ENCODE measurements at regions not wholly inside any gene's neighbourhood (a gene's known extent, or its start where the extent isn't known, plus 50 kb on each side); places are given as distances from the start of the nearest gene placed in this dataset.

- Histone ChIP-seq H3K4me3 (ENCODE audit: low read depth in 2 of 2, low read length in 2 of 2) (no peak overlapping the region), H3K4me1 (ENCODE audit: control insufficient read depth, insufficient read depth, low read length) (no peaks in the 10 kb centered on the region), H3K27me3 (ENCODE audit: control insufficient read depth, insufficient read depth, low read length) (no peaks in the 10 kb centered on the region), H3K27ac (ENCODE audit: low read length) (no peak overlapping the region), H3K36me3 (ENCODE audit: control insufficient read depth, insufficient read depth, low read length) (no peaks in the 10 kb centered on the region), H3K9me3 (ENCODE audit: control insufficient read depth, insufficient read depth, low read depth, low read length) (no peaks in the 10 kb centered on the region)
- ATAC-seq (no peak), DNase-seq (ENCODE audit: low read depth, low spot score) (no peak)
- no TSS peak for BruUV-seq (replicated peaks)
- CTCF ChIA-PET = no interaction called here
- in situ Hi-C loops (cut with HindIII; ENCODE audit: low pct_unique_long_range_greater_than_20kb, low sequenced_read_pairs) (no loop called here), intact Hi-C loops (cut with micrococcal nuclease; ENCODE audit: unreplicated experiment) (no loop called here)
- POLR2A ChIA-PET = no interaction called here
- TF ChIP-seq REST (IDR thresholded peaks at IDR 0.05; ENCODE audit: insufficient read depth in 1 of 2, low read depth in 2 of 2, low read length in 1 of 2) = no peak
- TF ChIP-seq SIN3A (IDR thresholded peaks at IDR 0.05; ENCODE audit: borderline replicate concordance, insufficient read depth, low read depth, low read length) = no peak
- TF ChIP-seq TCF7L2 (IDR thresholded peaks at IDR 0.05; ENCODE audit: low read depth, low read length) = no peak
- no peak for TF ChIP-seq CTCF (IDR thresholded peaks at IDR 0.05)
- TF ChIP-seq POLR2AphosphoS5 (IDR thresholded peaks at IDR 0.05; ENCODE audit: low read depth, low read length) = no peak
Observed at GRCh38 chr1:192022827-192023226, 135.4 kb upstream of the RGS18 start.

- TF ChIP-seq TCF7L2 (IDR thresholded peaks at IDR 0.05; ENCODE audit: low read depth, low read length) (no peak), REST (IDR thresholded peaks at IDR 0.05; ENCODE audit: insufficient read depth in 1 of 2, low read depth in 2 of 2, low read length in 1 of 2) (no peak), CTCF (IDR thresholded peaks at IDR 0.05) (no peak), SIN3A (IDR thresholded peaks at IDR 0.05; ENCODE audit: borderline replicate concordance, insufficient read depth, low read depth, low read length) (no peak), POLR2AphosphoS5 (IDR thresholded peaks at IDR 0.05; ENCODE audit: low read depth, low read length) (no peak)
- ATAC-seq = no peak
Observed at GRCh38 chr1:192024881-192025280, 133.4 kb upstream of the RGS18 start.

More at GRCh38 chr1:192024881-192025280, 133.4 kb upstream of the RGS18 start:
- H3K9me3 ChIP-seq (ENCODE audit: control insufficient read depth, insufficient read depth, low read depth, low read length) = no peaks in the 10 kb centered on the region
- no peak overlapping the region for H3K27ac ChIP-seq (ENCODE audit: low read length)
- ChIA-PET POLR2A (no interaction called here), CTCF (no interaction called here)
- intact Hi-C loops (cut with micrococcal nuclease; ENCODE audit: unreplicated experiment) (no loop called here), in situ Hi-C loops (cut with HindIII; ENCODE audit: low pct_unique_long_range_greater_than_20kb, low sequenced_read_pairs) (no loop called here)
- no peaks in the 10 kb centered on the region for H3K4me1 ChIP-seq (ENCODE audit: control insufficient read depth, insufficient read depth, low read length)
- no peak for DNase-seq (ENCODE audit: low read depth, low spot score)
- no peaks in the 10 kb centered on the region for H3K36me3 ChIP-seq (ENCODE audit: control insufficient read depth, insufficient read depth, low read length)
- H3K4me3 ChIP-seq (ENCODE audit: low read depth in 2 of 2, low read length in 2 of 2) = no peak overlapping the region
- no peaks in the 10 kb centered on the region for H3K27me3 ChIP-seq (ENCODE audit: control insufficient read depth, insufficient read depth, low read length)
- no TSS peak for BruUV-seq (replicated peaks)
